GM19452 (cell line): ENCODE measurements at regions not wholly inside any gene's neighbourhood (a gene's known extent, or its start where the extent isn't known, plus 50 kb on each side); places are given as distances from the start of the nearest gene placed in this dataset.
"Not testable (repeated sequence)": the region's sequence is repeated elsewhere in the genome, so short reads cannot be mapped to it uniquely, and the experiment has no call there.

Source experiments
- ATAC-seq: cut with Tn5 transposase; IDR thresholded peaks from one replicate; pipeline ENCODE4 v1.9.1; 2021; ENCODE audit not compliant: unreplicated experiment

DNA sequence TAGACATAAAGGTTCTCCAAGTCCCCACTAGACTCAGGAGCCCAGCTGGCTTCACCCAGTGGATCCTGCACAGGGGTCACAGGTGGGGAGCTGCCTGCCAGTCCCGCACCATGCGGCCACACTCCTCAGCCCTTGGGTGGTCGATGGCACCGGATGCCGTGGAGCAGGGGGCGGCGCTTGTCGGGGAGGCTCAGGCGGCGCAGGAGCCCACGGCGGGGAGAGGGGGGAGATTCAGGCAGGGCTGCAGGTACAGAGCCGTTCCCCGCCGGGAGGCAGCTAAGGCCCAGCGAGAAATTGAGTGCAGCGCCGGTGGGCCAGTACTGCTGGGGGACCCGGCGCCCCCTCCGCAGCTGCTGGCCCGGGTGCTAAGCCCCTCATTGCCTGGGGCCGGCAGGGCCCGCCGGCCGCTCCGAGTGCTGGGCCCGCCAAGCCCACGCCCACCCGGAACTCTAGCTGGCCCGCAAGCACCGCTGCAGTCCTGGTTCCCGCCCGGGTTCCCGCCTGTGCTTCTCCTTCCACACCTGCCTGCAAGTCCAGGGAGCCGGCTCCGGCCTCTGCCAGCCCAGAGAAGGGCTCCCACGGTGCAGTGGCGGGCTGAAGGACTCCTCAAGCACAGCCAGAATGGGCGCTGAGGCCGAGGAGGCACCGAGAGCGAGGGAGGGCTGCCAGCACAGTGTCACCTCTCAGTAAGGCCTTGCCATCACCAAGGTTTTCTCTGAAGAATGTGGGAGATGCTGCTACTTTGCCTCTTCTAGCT is 58.4 kb upstream of the PPP1R12A start:
- no peak for ATAC-seq

DNA sequence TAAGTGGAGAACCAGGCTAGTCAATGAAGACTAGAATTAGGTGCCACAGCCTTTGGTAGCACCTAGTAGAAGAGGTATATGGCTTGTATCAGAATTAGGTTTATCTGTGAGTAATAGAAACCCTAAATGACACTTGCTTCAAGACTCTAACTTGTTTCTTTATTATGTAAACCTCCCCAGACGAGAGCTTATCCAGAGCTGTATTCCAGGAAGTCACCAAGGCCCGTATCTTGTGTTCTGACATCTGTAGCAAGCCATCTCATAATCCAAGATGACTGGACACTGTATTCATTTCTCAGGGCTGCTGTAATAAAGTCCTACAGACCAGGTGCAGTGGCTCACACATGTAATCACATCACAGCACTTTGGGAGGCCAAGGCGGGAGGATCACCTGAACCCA is 56.7 kb upstream of the PPP1R12A start:
- ATAC-seq = no peak

DNA sequence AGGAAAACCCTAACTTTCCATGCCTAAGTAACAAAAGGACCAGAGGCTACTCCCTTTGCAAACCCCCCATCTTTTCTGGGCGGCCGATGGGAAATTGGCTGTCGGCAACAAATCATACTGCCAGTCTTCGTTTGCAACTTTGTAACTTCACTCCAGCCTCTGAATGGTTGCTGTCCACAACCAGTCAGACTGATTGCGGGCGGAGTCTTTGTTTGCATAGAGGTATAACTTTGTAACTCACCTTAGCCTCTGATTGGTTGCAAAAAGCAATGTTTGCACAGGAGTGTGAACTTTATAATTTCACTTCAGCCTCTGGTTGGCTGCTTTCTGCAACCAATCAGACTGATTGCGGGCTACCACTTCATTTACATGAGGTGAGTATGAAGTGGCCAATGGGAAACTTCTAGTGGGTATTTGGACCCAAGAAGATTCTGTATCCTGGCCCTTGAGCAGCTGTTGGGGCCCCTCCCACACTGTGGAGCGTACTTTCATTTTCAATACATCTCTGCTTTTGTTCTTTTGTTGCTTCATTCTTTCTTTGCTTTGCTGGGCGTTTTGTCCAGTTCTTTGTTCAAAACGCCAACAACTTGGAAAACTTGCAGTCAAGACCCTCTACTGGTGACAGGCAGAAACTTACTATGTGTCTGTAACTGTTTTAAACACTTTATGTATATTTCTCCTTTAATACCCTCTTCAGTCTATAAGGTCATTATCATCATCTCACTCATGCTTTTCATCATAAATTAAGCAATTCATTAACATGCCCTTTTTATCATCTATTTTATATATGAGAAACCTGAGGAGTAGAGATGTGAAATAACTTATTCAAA is 55.8 kb upstream of the PPP1R12A start:
- not testable (repeated sequence) for ATAC-seq

DNA sequence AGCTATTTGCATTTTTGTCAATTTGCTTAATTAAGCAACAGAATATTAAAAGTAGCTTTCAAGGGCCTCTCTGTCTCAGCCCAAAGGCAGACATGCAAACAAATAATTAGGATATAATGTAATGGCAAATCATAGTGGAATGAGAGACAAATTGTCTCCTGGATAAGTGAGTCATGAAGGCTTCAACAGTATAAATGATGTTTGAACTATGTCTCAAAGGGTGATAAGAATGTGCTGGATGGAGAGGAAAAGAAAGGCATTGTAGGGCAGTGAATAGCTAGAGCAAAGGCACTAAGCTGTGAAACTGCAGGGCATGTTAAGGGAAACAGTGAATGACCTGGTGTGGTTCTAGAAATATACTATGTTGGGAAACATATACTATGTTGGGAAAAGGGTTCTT is 53.5 kb upstream of the PPP1R12A start:
- ATAC-seq = no peak

- no peak for ATAC-seq
Observed at GRCh38 chr12:79987731-79988130, 52.8 kb upstream of the PPP1R12A start.
